Thymus (tissue), 11 donors: ENCODE measurements at regions not wholly inside any gene's neighbourhood (a gene's known extent, or its start where the extent isn't known, plus 50 kb on each side); places are given as distances from the start of the nearest gene placed in this dataset.

Experiments
- DNase-seq, 9 donors: peaks; one replicate each; pipeline ENCODE4 v3.0.0-alpha.2; 2013; ENCODE audit warnings: low spot score in 9 of 9, low read depth in 6 of 9, missing footprints in 1 of 9
- H3K27ac ChIP-seq, 2 donors: one replicate each; pipeline ENCODE4 v1.5.1; 2013; ENCODE audit warnings: control low read depth in 1 of 2, low read depth in 1 of 2, low read length in 1 of 2, mild to moderate bottlenecking in 1 of 2, moderate library complexity in 1 of 2
- H3K27me3 ChIP-seq, 2 donors: one replicate each; pipeline ENCODE4 v1.5.1; 2013; ENCODE audit warnings: low read length in 1 of 2; ENCODE audit not compliant: control insufficient read depth in 2 of 2, insufficient read depth in 1 of 2
- H3K36me3 ChIP-seq, 2 donors: one replicate each; pipeline ENCODE4 v1.5.1; 2013; ENCODE audit warnings: low read length in 1 of 2, mild to moderate bottlenecking in 1 of 2, moderate library complexity in 1 of 2; ENCODE audit not compliant: control insufficient read depth in 2 of 2, insufficient read depth in 2 of 2
- H3K4me1 ChIP-seq, 2 donors: one replicate each; pipeline ENCODE4 v1.5.1; 2013; ENCODE audit warnings: low read length in 2 of 2; ENCODE audit not compliant: control insufficient read depth in 2 of 2, insufficient read depth in 2 of 2
- H3K4me3 ChIP-seq, 2 donors: one replicate each; pipeline ENCODE4 v1.5.1; 2013; ENCODE audit warnings: low read length in 2 of 2, control low read depth in 1 of 2, mild to moderate bottlenecking in 1 of 2
- H3K9me3 ChIP-seq, 2 donors: one replicate each; pipeline ENCODE4 v1.5.1; 2013; ENCODE audit warnings: low read length in 1 of 2, mild to moderate bottlenecking in 1 of 2; ENCODE audit not compliant: control insufficient read depth in 2 of 2, insufficient read depth in 1 of 2
- WGBS: extraction: QIAGEN DNeasy Blood & Tissue Kit; methylation state at CpG from one replicate; pipeline ENCODE4 v1.1.7; 2013; 5-methylcytosine and 5-hydroxymethylcytosine counted together
- donor health status: healthy.

- Histone ChIP-seq H3K4me3 (no peak overlapping the region), H3K36me3 (no peaks in the 10 kb centered on the region), H3K27me3 (no peaks in the 10 kb centered on the region), H3K9me3 (no peaks in the 10 kb centered on the region), H3K4me1 (no peaks in the 10 kb centered on the region), H3K27ac (no peak overlapping the region)
- 88% methylated on average over 3 of the region's 3 CpGs for WGBS
- no peak for DNase-seq
Observed at GRCh38 chr14:61954306-61954705, 192.1 kb downstream of the SNAPC1 start.

GRCh38 chr14:61956517-61956916 lies 194.3 kb downstream of the SNAPC1 start:
- H3K4me3 ChIP-seq: no peak overlapping the region
- DNase-seq: no peak
- H3K36me3 ChIP-seq: no peaks in the 10 kb centered on the region
- WGBS: 98% methylated on average over 1 of the region's 1 CpG
- no peaks in the 10 kb centered on the region for H3K27me3 ChIP-seq
- H3K9me3 ChIP-seq: no peaks in the 10 kb centered on the region
- no peaks in the 10 kb centered on the region for H3K4me1 ChIP-seq
- H3K27ac ChIP-seq: no peak overlapping the region

GRCh38 chr14:61959348-61959747 lies 197.1 kb downstream of the SNAPC1 start:
- WGBS: 98% methylated on average over 2 of the region's 2 CpGs
- Histone ChIP-seq H3K4me1 (no peaks in the 10 kb centered on the region), H3K36me3 (no peaks in the 10 kb centered on the region), H3K27me3 (no peaks in the 10 kb centered on the region), H3K9me3 (no peaks in the 10 kb centered on the region), H3K4me3 (no peak overlapping the region), H3K27ac (no peak overlapping the region)
- DNase-seq: no peak

- Histone ChIP-seq H3K9me3 (no peaks in the 10 kb centered on the region), H3K4me3 (no peak overlapping the region), H3K36me3 (no peaks in the 10 kb centered on the region), H3K27ac (no peak overlapping the region), H3K27me3 (no peaks in the 10 kb centered on the region), H3K4me1 (no peaks in the 10 kb centered on the region)
- DNase-seq: no peak
- WGBS: 67% methylated on average over 2 of the region's 2 CpGs
Observed at GRCh38 chr14:61961369-61961768, 199.1 kb downstream of the SNAPC1 start.

GRCh38 chr14:61963926-61964325 lies 201.7 kb downstream of the SNAPC1 start:
- Histone ChIP-seq H3K27ac (no peak overlapping the region), H3K4me1 (no peaks in the 10 kb centered on the region), H3K36me3 (no peaks in the 10 kb centered on the region), H3K9me3 (no peaks in the 10 kb centered on the region), H3K4me3 (no peak overlapping the region), H3K27me3 (no peaks in the 10 kb centered on the region)
- WGBS: 95% methylated on average over 2 of the region's 2 CpGs
- DNase-seq: no peak

GRCh38 chr14:61965030-61965745 lies 203.0 kb downstream of the SNAPC1 start:
- 95% methylated on average over 2 of the region's 2 CpGs for WGBS
- Histone ChIP-seq H3K36me3 (no peaks in the 10 kb centered on the region), H3K27me3 (no peaks in the 10 kb centered on the region), H3K27ac (no peak overlapping the region), H3K9me3 (no peaks in the 10 kb centered on the region), H3K4me3 (no peak overlapping the region), H3K4me1 (no peaks in the 10 kb centered on the region)
- no peak for DNase-seq

GRCh38 chr14:61968207-61968606 lies 206.0 kb downstream of the SNAPC1 start:
- no peaks in the 10 kb centered on the region for H3K4me1 ChIP-seq
- no peaks in the 10 kb centered on the region for H3K27me3 ChIP-seq
- H3K27ac ChIP-seq: no peak overlapping the region
- H3K36me3 ChIP-seq: no peaks in the 10 kb centered on the region
- no peak for DNase-seq
- H3K9me3 ChIP-seq: no peaks in the 10 kb centered on the region
- H3K4me3 ChIP-seq: no peak overlapping the region
- over 99% methylated on average over 2 of the region's 2 CpGs for WGBS

GRCh38 chr14:61972711-61973110 lies 210.5 kb downstream of the SNAPC1 start:
- Histone ChIP-seq H3K9me3 (peaks cover 0 to 9% of the 10 kb centered on the region in 2 donors), H3K4me1 (no peaks in the 10 kb centered on the region), H3K4me3 (no peak overlapping the region), H3K36me3 (no peaks in the 10 kb centered on the region), H3K27me3 (no peaks in the 10 kb centered on the region), H3K27ac (no peak overlapping the region)
- no peak for DNase-seq
- WGBS: 90% methylated on average over 3 of the region's 3 CpGs

GRCh38 chr14:61973981-61974380 lies 211.8 kb downstream of the SNAPC1 start:
- Histone ChIP-seq H3K27me3 (no peaks in the 10 kb centered on the region), H3K36me3 (no peaks in the 10 kb centered on the region), H3K27ac (no peak overlapping the region), H3K4me3 (no peak overlapping the region), H3K9me3 (peaks cover 0 to 9% of the 10 kb centered on the region in 2 donors), H3K4me1 (no peaks in the 10 kb centered on the region)
- DNase-seq: no peak
- 97% methylated on average over 5 of the region's 5 CpGs for WGBS
